K562 (cell line): ENCODE measurements at regions not wholly inside any gene's neighbourhood (a gene's known extent, or its start where the extent isn't known, plus 50 kb on each side); places are given as distances from the start of the nearest gene placed in this dataset.

Source experiments
- ADNP ChIP-seq: fragments of 200-800 bp; sonication (Bioruptor generic); IDR thresholded peaks from 2 replicates; pipeline ENCODE4 v1.6.1; 2016; ENCODE audit warnings: missing genetic modification characterization, missing compliant biosample characterization
- CBFA2T2 ChIP-seq: fragments of 450-650 bp; conservative IDR thresholded peaks from 2 replicates; pipeline ENCODE4 v1.6.1; 2017; ENCODE audit warnings: mild to moderate bottlenecking
- CHD1 ChIP-seq: fragments of 200-600 bp; sonication (generic); IDR thresholded peaks from one replicate; pipeline ENCODE4 v1.6.1; 2012; ENCODE audit warnings: mild to moderate bottlenecking, moderate library complexity, low read length, inconsistent platforms
- CREB3 ChIP-seq: fragments of 450-650 bp; conservative IDR thresholded peaks from 2 replicates; pipeline ENCODE4 v1.6.1; 2016; ENCODE audit warnings: missing genetic modification characterization, low read depth, mild to moderate bottlenecking, missing compliant biosample characterization, moderate library complexity
- GATAD2A ChIP-seq: fragments of 450-650 bp; IDR thresholded peaks from 2 replicates; pipeline ENCODE4 v1.6.1; 2017
- MIER1 ChIP-seq: fragments of 450-650 bp; IDR thresholded peaks from 2 replicates; pipeline ENCODE4 v1.6.1; 2016; ENCODE audit warnings: antibody characterized with exemption, mild to moderate bottlenecking, low read depth
- NCOA2 ChIP-seq, 2 experiments: fragments of 450-650 bp; IDR thresholded peaks; 2 replicates each; pipeline ENCODE4 v1.6.1; 2018; ENCODE audit warnings: mild to moderate bottlenecking in 2 of 2, moderate library complexity in 1 of 2; ENCODE audit not compliant: partially characterized antibody in 2 of 2
- PYGO2 ChIP-seq: fragments of 450-650 bp; IDR thresholded peaks from 2 replicates; pipeline ENCODE4 v1.6.1; 2016; ENCODE audit warnings: mild to moderate bottlenecking, missing genetic modification characterization, moderate library complexity, missing compliant biosample characterization
- RBBP5 ChIP-seq: fragments of 200-600 bp; sonication (generic); IDR thresholded peaks from 2 replicates; pipeline ENCODE4 v1.6.1; 2012; ENCODE audit warnings: borderline replicate concordance, mild to moderate bottlenecking, low read length, control low read depth, inconsistent platforms; ENCODE audit not compliant: insufficient read depth, poor library complexity, severe bottlenecking
- RBM34 ChIP-seq: fragments of 200-400 bp; formaldehyde crosslinking; IDR thresholded peaks from 2 replicates; pipeline ENCODE4 v1.6.1; 2018; ENCODE audit warnings: low read length, borderline replicate concordance; ENCODE audit not compliant: insufficient read depth
- SMAD3 ChIP-seq: fragments of 450-650 bp; formaldehyde crosslinking; conservative IDR thresholded peaks from 2 replicates; pipeline ENCODE4 v1.4.0; 2020; ENCODE audit warnings: mild to moderate bottlenecking
- SP2 ChIP-seq: IDR thresholded peaks from 2 replicates; pipeline ENCODE4 v1.6.1; 2011; ENCODE audit warnings: mild to moderate bottlenecking, low read depth, low read length, moderate library complexity; ENCODE audit not compliant: poor library complexity, severe bottlenecking; ENCODE audit errors: extremely low read depth
- SREBF2 ChIP-seq: sonication (generic); formaldehyde crosslinking; IDR thresholded peaks from 2 replicates; pipeline ENCODE4 v1.4.0; 2020; ENCODE audit warnings: mild to moderate bottlenecking, missing genetic modification reagents
- THRAP3 ChIP-seq: fragments of 450-650 bp; IDR thresholded peaks from 2 replicates; pipeline ENCODE4 v1.6.1; 2016; ENCODE audit warnings: mild to moderate bottlenecking, inconsistent platforms, borderline replicate concordance
- ZNF3 ChIP-seq: fragments of 250-450 bp; sonication (Bioruptor Pico); IDR thresholded peaks from 2 replicates; pipeline ENCODE4 v1.5.0; 2021; ENCODE audit warnings: mild to moderate bottlenecking, moderate library complexity
- ZNF696 ChIP-seq: fragments of 250-450 bp; sonication (Bioruptor Pico); conservative IDR thresholded peaks from 2 replicates; pipeline ENCODE4 v1.4.0; 2020; ENCODE audit warnings: mild to moderate bottlenecking, moderate library complexity
- ZNF707 ChIP-seq: fragments of 250-450 bp; sonication (Bioruptor Pico); conservative IDR thresholded peaks from 2 replicates; pipeline ENCODE4 v1.8.0; 2022; ENCODE audit warnings: inconsistent platforms, mild to moderate bottlenecking, moderate library complexity
- TF ChIP-seq, protein P1 (sequence below): sonication (generic); formaldehyde crosslinking; IDR thresholded peaks from 2 replicates; pipeline ENCODE4 v1.8.0; 2022; ENCODE audit warnings: mild to moderate bottlenecking, missing genetic modification reagents, borderline replicate concordance
- TF ChIP-seq, protein P2 (sequence below), 2 experiments: fragments of 450-650 bp; IDR thresholded peaks; 2 replicates each; pipeline ENCODE4 v1.6.1; 2016

DNA sequence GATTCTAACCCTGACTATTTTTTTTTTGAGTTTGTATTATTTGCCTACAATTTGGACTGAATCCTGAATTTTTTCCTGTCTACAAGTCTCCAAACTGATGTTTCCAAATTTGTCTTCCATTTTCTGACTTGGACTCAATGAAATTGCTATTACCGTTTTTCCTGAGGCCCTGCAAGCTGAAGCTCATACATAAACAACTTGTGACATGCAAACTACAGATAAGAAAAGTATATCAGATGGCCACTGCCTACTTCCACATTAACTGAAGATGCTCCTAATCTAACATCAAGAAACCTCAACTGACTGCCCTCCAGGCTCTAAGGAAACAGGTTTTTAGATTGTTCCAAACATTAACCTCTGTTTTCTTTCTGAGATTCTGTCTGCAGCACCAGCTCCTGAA is 51.1 kb upstream of the KLHDC7A start (continued):
- TF ChIP-seq, protein P1, sequence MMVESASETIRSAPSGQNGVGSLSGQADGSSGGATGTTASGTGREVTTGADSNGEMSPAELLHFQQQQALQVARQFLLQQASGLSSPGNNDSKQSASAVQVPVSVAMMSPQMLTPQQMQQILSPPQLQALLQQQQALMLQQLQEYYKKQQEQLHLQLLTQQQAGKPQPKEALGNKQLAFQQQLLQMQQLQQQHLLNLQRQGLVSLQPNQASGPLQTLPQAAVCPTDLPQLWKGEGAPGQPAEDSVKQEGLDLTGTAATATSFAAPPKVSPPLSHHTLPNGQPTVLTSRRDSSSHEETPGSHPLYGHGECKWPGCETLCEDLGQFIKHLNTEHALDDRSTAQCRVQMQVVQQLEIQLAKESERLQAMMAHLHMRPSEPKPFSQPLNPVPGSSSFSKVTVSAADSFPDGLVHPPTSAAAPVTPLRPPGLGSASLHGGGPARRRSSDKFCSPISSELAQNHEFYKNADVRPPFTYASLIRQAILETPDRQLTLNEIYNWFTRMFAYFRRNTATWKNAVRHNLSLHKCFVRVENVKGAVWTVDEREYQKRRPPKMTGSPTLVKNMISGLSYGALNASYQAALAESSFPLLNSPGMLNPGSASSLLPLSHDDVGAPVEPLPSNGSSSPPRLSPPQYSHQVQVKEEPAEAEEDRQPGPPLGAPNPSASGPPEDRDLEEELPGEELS (CRISPR knock-in tag), result no peak
- 0 out of 2 replicates have a peak, but pooled peaks have one; percentile 19 for TF ChIP-seq PYGO2 (tag)
- no peak for TF ChIP-seq GATAD2A
- no peak for TF ChIP-seq NCOA2 (IDR thresholded peaks at IDR 0.05; ENCODE audit: partially characterized antibody in 2 of 2)
- TF ChIP-seq SP2, result no peak
- TF ChIP-seq CREB3, result no peak
- TF ChIP-seq CHD1, result no peak
- no peak for TF ChIP-seq RBM34
- no peak for TF ChIP-seq ZNF696
- no peak for TF ChIP-seq CBFA2T2
- TF ChIP-seq SREBF2 (CRISPR knock-in tag), result no peak
- TF ChIP-seq ZNF707 (CRISPR knock-in tag), result no peak
- TF ChIP-seq RBBP5, result no peak
- peak; percentile 60; the same call in 1 of the 2 replicates for TF ChIP-seq SMAD3
- TF ChIP-seq ZNF3 (CRISPR knock-in tag), result no peak
- TF ChIP-seq, protein P2, sequence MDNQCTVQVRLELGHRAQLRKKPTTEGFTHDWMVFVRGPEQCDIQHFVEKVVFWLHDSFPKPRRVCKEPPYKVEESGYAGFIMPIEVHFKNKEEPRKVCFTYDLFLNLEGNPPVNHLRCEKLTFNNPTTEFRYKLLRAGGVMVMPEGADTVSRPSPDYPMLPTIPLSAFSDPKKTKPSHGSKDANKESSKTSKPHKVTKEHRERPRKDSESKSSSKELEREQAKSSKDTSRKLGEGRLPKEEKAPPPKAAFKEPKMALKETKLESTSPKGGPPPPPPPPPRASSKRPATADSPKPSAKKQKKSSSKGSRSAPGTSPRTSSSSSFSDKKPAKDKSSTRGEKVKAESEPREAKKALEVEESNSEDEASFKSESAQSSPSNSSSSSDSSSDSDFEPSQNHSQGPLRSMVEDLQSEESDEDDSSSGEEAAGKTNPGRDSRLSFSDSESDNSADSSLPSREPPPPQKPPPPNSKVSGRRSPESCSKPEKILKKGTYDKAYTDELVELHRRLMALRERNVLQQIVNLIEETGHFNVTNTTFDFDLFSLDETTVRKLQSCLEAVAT (IDR thresholded peaks at IDR 0.05), result no peak
- no peak for TF ChIP-seq THRAP3
- no peak for TF ChIP-seq MIER1
- TF ChIP-seq ADNP (tag), result no peak
